IMR-90 (cell line): ENCODE measurements at regions not wholly inside any gene's neighbourhood (a gene's known extent, or its start where the extent isn't known, plus 50 kb on each side); places are given as distances from the start of the nearest gene placed in this dataset.

Experiments
- CEBPB ChIP-seq: IDR thresholded peaks from 2 replicates; pipeline ENCODE4 v1.6.1; 2012; ENCODE audit warnings: low read depth, low read length, improper control_type of control experiment
- CTCF ChIP-seq: conservative IDR thresholded peaks from 2 replicates; pipeline ENCODE4 v1.5.1; 2012; ENCODE audit warnings: mild to moderate bottlenecking, low read depth, low read length, improper control_type of control experiment
- ELK1 ChIP-seq: fragments of 150-350 bp; IDR thresholded peaks from 2 replicates; pipeline ENCODE4 v1.6.1; 2016; ENCODE audit warnings: low read depth, mild to moderate bottlenecking, low read length, moderate library complexity, borderline replicate concordance
- FOS ChIP-seq: fragments of 150-350 bp; IDR thresholded peaks from 2 replicates; pipeline ENCODE4 v1.6.1; 2016; ENCODE audit warnings: low read depth, low read length
- MXI1 ChIP-seq: IDR thresholded peaks from 2 replicates; pipeline ENCODE4 v1.6.1; 2012; ENCODE audit warnings: low read depth, mild to moderate bottlenecking, low read length, moderate library complexity, borderline replicate concordance
- POLR2A ChIP-seq: IDR thresholded peaks from 2 replicates; pipeline ENCODE4 v1.6.1; 2012; ENCODE audit warnings: mild to moderate bottlenecking, low read depth, low read length
- RCOR1 ChIP-seq: IDR thresholded peaks from 2 replicates; pipeline ENCODE4 v1.6.1; 2012; ENCODE audit warnings: mild to moderate bottlenecking, low read length, improper control_type of control experiment; ENCODE audit not compliant: insufficient replicate concordance
- RFX5 ChIP-seq: IDR thresholded peaks from 2 replicates; pipeline ENCODE4 v1.8.0; 2012; ENCODE audit warnings: low read depth, mild to moderate bottlenecking, low read length, moderate library complexity

- TF ChIP-seq CTCF = no peak
- no peak for TF ChIP-seq FOS
- TF ChIP-seq CEBPB = no peak
- no peak for TF ChIP-seq POLR2A
- no peak for TF ChIP-seq RCOR1
- no peak for TF ChIP-seq RFX5
- no peak for TF ChIP-seq MXI1
- no peak for TF ChIP-seq ELK1
Measured at GRCh38 chr3:69532547-69533224, 146.8 kb upstream of the FRMD4B start.
